ENCODE measurements at regions not wholly inside any gene's neighbourhood (a gene's known extent, or its start where the extent isn't known, plus 50 kb on each side); places are given as distances from the start of the nearest gene placed in this dataset.
"Not testable (repeated sequence)": the region's sequence is repeated elsewhere in the genome, so short reads cannot be mapped to it uniquely, and the experiment has no call there.

GRCh38 chr16:62829084-62829483 is 792.8 kb upstream of the CDH8 start:
- Histone ChIP-seq H3K4me3 (ENCODE audit: low read length) (no peak overlapping the region), H3K9me3 (replicated peaks; ENCODE audit: low read length) (peaks cover 9% of the 10 kb centered on the region), H3K4me2 (ENCODE audit: low read length) (no peak overlapping the region), H3K4me1 (ENCODE audit: control insufficient read depth, insufficient read depth, low read length) (no peaks in the 10 kb centered on the region), H3K36me3 (ENCODE audit: insufficient read depth, low read length) (no peaks in the 10 kb centered on the region), H3K9ac (ENCODE audit: low read depth, low read length) (no peak overlapping the region), H3K27me3 (ENCODE audit: control insufficient read depth, insufficient read depth, low read length) (no peaks in the 10 kb centered on the region)

DNA sequence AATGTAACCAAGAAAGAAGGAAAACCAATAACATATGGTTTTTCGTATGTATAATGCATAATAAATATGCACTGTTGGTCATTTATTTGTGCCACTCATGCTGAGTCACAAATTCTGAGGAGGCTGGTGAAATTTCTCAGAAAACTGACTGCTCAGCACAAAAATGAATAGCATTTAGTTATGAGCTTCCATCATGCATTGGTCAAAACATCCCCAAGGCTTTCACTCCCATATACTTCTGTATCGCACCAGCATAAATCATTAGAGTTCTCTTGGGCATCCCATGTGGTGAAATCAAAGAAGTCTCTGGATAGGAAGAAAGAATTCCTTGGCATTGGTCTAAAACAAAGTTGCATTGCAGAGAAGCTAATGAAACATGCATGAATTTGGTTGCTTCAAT is 785.6 kb upstream of the CDH8 start:
- Histone ChIP-seq H3K9me3 (replicated peaks; ENCODE audit: low read length) (peaks cover 7% of the 10 kb centered on the region), H3K27me3 (ENCODE audit: control insufficient read depth, insufficient read depth, low read length) (no peaks in the 10 kb centered on the region), H3K4me2 (ENCODE audit: low read length) (no peak overlapping the region), H3K4me3 (ENCODE audit: low read length) (no peak overlapping the region), H3K36me3 (ENCODE audit: insufficient read depth, low read length) (no peaks in the 10 kb centered on the region), H3K4me1 (ENCODE audit: control insufficient read depth, insufficient read depth, low read length) (no peaks in the 10 kb centered on the region), H3K9ac (ENCODE audit: low read depth, low read length) (no peak overlapping the region)

- Histone ChIP-seq H3K27me3 (ENCODE audit: control insufficient read depth, insufficient read depth, low read length) (no peaks in the 10 kb centered on the region), H3K4me3 (ENCODE audit: low read length) (no peak overlapping the region), H3K4me2 (ENCODE audit: low read length) (no peak overlapping the region), H3K36me3 (ENCODE audit: insufficient read depth, low read length) (no peaks in the 10 kb centered on the region), H3K9me3 (replicated peaks; ENCODE audit: low read length) (no peaks in the 10 kb centered on the region), H3K9ac (ENCODE audit: low read depth, low read length) (no peak overlapping the region), H3K4me1 (ENCODE audit: control insufficient read depth, insufficient read depth, low read length) (no peaks in the 10 kb centered on the region)
These were observed 780.8 kb upstream of the CDH8 start for GRCh38 chr16:62816971-62817519.

DNA sequence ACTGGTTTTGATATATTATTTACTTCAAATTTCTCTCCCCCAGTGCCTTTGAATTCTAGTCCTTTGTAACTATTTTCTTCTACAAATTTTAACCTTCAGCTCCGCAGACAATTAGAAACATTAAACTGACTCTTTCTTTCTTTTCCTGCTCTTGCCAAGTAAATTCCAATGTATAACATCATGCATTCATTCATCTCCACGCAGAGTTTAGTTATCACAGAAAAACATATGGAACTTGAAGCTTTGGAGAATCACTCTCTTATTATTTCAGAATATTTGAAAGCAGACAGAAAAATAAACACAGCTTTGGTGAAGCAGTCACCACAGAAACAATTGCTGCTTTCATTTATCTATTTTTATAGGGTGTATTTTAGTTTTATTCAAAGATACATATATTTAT is 778.7 kb upstream of the CDH8 start:
- Histone ChIP-seq H3K9me3 (replicated peaks; ENCODE audit: low read length) (no peaks in the 10 kb centered on the region), H3K4me3 (ENCODE audit: low read length) (no peak overlapping the region), H3K4me1 (ENCODE audit: control insufficient read depth, insufficient read depth, low read length) (no peaks in the 10 kb centered on the region), H3K36me3 (ENCODE audit: insufficient read depth, low read length) (no peaks in the 10 kb centered on the region), H3K4me2 (ENCODE audit: low read length) (no peak overlapping the region), H3K9ac (ENCODE audit: low read depth, low read length) (no peak overlapping the region), H3K27me3 (ENCODE audit: control insufficient read depth, insufficient read depth, low read length) (no peaks in the 10 kb centered on the region)

GRCh38 chr16:62805221-62805857 is 769.1 kb upstream of the CDH8 start:
- Histone ChIP-seq H3K4me2 (ENCODE audit: low read length) (no peak overlapping the region), H3K4me3 (ENCODE audit: low read length) (no peak overlapping the region), H3K4me1 (ENCODE audit: control insufficient read depth, insufficient read depth, low read length) (no peaks in the 10 kb centered on the region), H3K36me3 (ENCODE audit: insufficient read depth, low read length) (no peaks in the 10 kb centered on the region), H3K9ac (ENCODE audit: low read depth, low read length) (no peak overlapping the region), H3K27me3 (ENCODE audit: control insufficient read depth, insufficient read depth, low read length) (no peaks in the 10 kb centered on the region), H3K9me3 (replicated peaks; ENCODE audit: low read length) (peaks cover 7% of the 10 kb centered on the region)

- no peaks in the 10 kb centered on the region for H3K36me3 ChIP-seq (ENCODE audit: insufficient read depth, low read length)
These were observed 758.5 kb upstream of the CDH8 start for GRCh38 chr16:62794724-62795123.

DNA sequence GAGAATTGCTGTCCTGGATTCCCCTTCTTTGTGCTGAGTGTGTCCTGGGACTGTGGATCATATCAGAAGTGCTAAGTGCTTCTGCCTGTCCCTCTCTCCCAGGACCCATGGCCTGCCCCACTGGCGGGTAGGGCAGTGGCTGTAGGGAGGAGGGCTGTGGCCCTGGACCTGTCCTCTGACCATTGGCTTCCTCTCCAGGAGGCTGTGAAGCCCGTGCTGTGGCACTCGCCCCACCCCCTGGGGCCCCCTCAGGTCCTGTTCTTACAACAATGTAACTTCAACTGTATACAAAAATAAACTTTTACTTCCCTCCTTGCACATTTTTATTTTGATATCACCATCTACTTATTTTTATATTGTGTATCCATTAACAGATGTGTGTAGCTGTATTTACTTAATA is 743.8 kb upstream of the CDH8 start:
- not testable (repeated sequence) for H3K9ac ChIP-seq (ENCODE audit: low read depth, low read length); H3K4me2 ChIP-seq (ENCODE audit: low read length); H3K4me1 ChIP-seq (ENCODE audit: control insufficient read depth, insufficient read depth, low read length); H3K36me3 ChIP-seq (ENCODE audit: insufficient read depth, low read length); H3K4me3 ChIP-seq (ENCODE audit: low read length); H3K9me3 ChIP-seq (replicated peaks; ENCODE audit: low read length); H3K27me3 ChIP-seq (ENCODE audit: control insufficient read depth, insufficient read depth, low read length)

More at GRCh38 chr16:62794724-62795123, 758.5 kb upstream of the CDH8 start:
- H3K4me3 ChIP-seq (ENCODE audit: low read length), result no peak overlapping the region
- H3K4me2 ChIP-seq (ENCODE audit: low read length), result no peak overlapping the region
- H3K27me3 ChIP-seq (ENCODE audit: control insufficient read depth, insufficient read depth, low read length), result no peaks in the 10 kb centered on the region
- no peak overlapping the region for H3K9ac ChIP-seq (ENCODE audit: low read depth, low read length)
- H3K9me3 ChIP-seq (replicated peaks; ENCODE audit: low read length), result no peaks in the 10 kb centered on the region
- H3K4me1 ChIP-seq (ENCODE audit: control insufficient read depth, insufficient read depth, low read length), result no peaks in the 10 kb centered on the region

GRCh38 chr16:62764572-62764971 is 728.3 kb upstream of the CDH8 start:
- H3K27me3 ChIP-seq (ENCODE audit: control insufficient read depth, insufficient read depth, low read length), result no peaks in the 10 kb centered on the region
- no peak overlapping the region for H3K4me2 ChIP-seq (ENCODE audit: low read length)
- no peak overlapping the region for H3K4me3 ChIP-seq (ENCODE audit: low read length)

DNA sequence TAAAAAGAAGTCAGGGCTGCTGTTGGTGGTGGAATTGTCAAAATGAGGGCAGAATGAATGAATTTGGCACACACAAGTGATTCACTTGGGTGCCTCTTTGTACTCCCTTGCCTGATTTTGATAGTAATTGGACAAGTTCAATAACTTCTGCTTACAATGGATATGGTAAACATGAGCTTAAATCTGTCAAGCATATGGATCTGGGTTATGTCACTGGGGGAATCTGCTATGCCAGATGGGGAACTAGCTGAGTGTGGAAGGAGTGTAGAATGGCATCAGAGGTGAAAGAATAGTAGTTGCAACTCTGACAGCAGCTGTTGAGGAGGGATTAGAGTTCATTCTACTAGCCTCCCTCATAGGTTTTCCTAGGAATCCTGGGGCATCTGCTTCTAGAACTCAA is 724.2 kb upstream of the CDH8 start:
- H3K9ac ChIP-seq (ENCODE audit: low read depth, low read length), result no peak overlapping the region
- no peak overlapping the region for H3K4me3 ChIP-seq (ENCODE audit: low read length)
- no peak overlapping the region for H3K4me2 ChIP-seq (ENCODE audit: low read length)
- H3K9me3 ChIP-seq (replicated peaks; ENCODE audit: low read length), result peaks cover 3% of the 10 kb centered on the region
- no peaks in the 10 kb centered on the region for H3K4me1 ChIP-seq (ENCODE audit: control insufficient read depth, insufficient read depth, low read length)
- H3K36me3 ChIP-seq (ENCODE audit: insufficient read depth, low read length), result no peaks in the 10 kb centered on the region
- H3K27me3 ChIP-seq (ENCODE audit: control insufficient read depth, insufficient read depth, low read length), result no peaks in the 10 kb centered on the region

More at GRCh38 chr16:62764572-62764971, 728.3 kb upstream of the CDH8 start:
- Histone ChIP-seq H3K9ac (ENCODE audit: low read depth, low read length) (no peak overlapping the region), H3K36me3 (ENCODE audit: insufficient read depth, low read length) (no peaks in the 10 kb centered on the region), H3K4me1 (ENCODE audit: control insufficient read depth, insufficient read depth, low read length) (no peaks in the 10 kb centered on the region), H3K9me3 (replicated peaks; ENCODE audit: low read length) (peaks cover 3% of the 10 kb centered on the region)

- Histone ChIP-seq H3K4me2 (ENCODE audit: low read length) (no peak overlapping the region), H3K36me3 (ENCODE audit: insufficient read depth, low read length) (no peaks in the 10 kb centered on the region), H3K9ac (ENCODE audit: low read depth, low read length) (no peak overlapping the region), H3K4me3 (ENCODE audit: low read length) (no peak overlapping the region), H3K4me1 (ENCODE audit: control insufficient read depth, insufficient read depth, low read length) (no peaks in the 10 kb centered on the region), H3K9me3 (replicated peaks; ENCODE audit: low read length) (no peaks in the 10 kb centered on the region), H3K27me3 (ENCODE audit: control insufficient read depth, insufficient read depth, low read length) (no peaks in the 10 kb centered on the region)
These were observed 719.7 kb upstream of the CDH8 start for GRCh38 chr16:62755938-62756337.

GRCh38 chr16:62752854-62753253 is 716.6 kb upstream of the CDH8 start:
- no peaks in the 10 kb centered on the region for H3K4me1 ChIP-seq (ENCODE audit: control insufficient read depth, insufficient read depth, low read length)
- H3K4me2 ChIP-seq (ENCODE audit: low read length), result no peak overlapping the region
- no peak overlapping the region for H3K4me3 ChIP-seq (ENCODE audit: low read length)
- H3K36me3 ChIP-seq (ENCODE audit: insufficient read depth, low read length), result no peaks in the 10 kb centered on the region
- no peaks in the 10 kb centered on the region for H3K27me3 ChIP-seq (ENCODE audit: control insufficient read depth, insufficient read depth, low read length)
- H3K9ac ChIP-seq (ENCODE audit: low read depth, low read length), result no peak overlapping the region
- H3K9me3 ChIP-seq (replicated peaks; ENCODE audit: low read length), result no peaks in the 10 kb centered on the region

DNA sequence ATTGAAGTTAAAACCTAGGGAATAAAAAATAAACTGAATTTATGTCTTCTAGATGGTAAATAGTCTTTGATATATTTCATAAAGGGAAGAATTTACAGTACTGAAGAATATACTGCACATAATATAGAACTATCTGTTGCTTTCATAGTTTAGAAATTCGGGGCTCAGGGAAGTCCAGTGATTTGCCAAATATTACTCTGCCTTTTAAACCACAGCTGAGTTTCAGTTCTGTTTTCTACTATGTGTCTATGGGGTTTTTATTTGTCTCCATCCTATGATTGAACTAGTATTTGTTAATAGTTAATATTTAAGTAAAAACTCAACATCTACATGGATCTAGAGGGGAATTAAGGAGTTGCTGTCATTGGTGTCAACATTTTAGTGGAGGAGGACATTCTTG is 715.0 kb upstream of the CDH8 start:
- Histone ChIP-seq H3K4me2 (ENCODE audit: low read length) (no peak overlapping the region), H3K27me3 (ENCODE audit: control insufficient read depth, insufficient read depth, low read length) (no peaks in the 10 kb centered on the region), H3K9me3 (replicated peaks; ENCODE audit: low read length) (no peaks in the 10 kb centered on the region), H3K4me3 (ENCODE audit: low read length) (no peak overlapping the region), H3K4me1 (ENCODE audit: control insufficient read depth, insufficient read depth, low read length) (no peaks in the 10 kb centered on the region), H3K9ac (ENCODE audit: low read depth, low read length) (no peak overlapping the region), H3K36me3 (ENCODE audit: insufficient read depth, low read length) (no peaks in the 10 kb centered on the region)
